ENCODE measurements at regions not wholly inside any gene's neighbourhood (a gene's known extent, or its start where the extent isn't known, plus 50 kb on each side); places are given as distances from the start of the nearest gene placed in this dataset.

- H3K9me3 ChIP-seq (ENCODE audit: control insufficient read depth, insufficient read depth, low read length): no peaks in the 10 kb centered on the region
- no peaks in the 10 kb centered on the region for H3K36me3 ChIP-seq (ENCODE audit: control insufficient read depth, insufficient read depth, low read length)
- DNase-seq (ENCODE audit: low read depth, low spot score): no peak
- no CpG with 5 or more reads among the region's 10 CpGs for WGBS (ENCODE audit: insufficient coverage, insufficient read length)
- no peak overlapping the region for H3K4me3 ChIP-seq (ENCODE audit: low read length)
- H3K27me3 ChIP-seq (ENCODE audit: control insufficient read depth, insufficient read depth, low read length): no peaks in the 10 kb centered on the region
- H3K4me1 ChIP-seq (ENCODE audit: control insufficient read depth, insufficient read depth, low read length): no peaks in the 10 kb centered on the region
- no peak overlapping the region for H3K27ac ChIP-seq (ENCODE audit: low read length)
Observed at GRCh38 chr17:10992106-10992880, 154.4 kb upstream of the PIRT start.

GRCh38 chr17:10987786-10988185 lies 149.9 kb upstream of the PIRT start:
- WGBS (ENCODE audit: insufficient coverage, insufficient read length): no CpG with 5 or more reads among the region's 5 CpGs
- Histone ChIP-seq H3K4me3 (ENCODE audit: low read length) (no peak overlapping the region), H3K4me1 (ENCODE audit: control insufficient read depth, insufficient read depth, low read length) (no peaks in the 10 kb centered on the region), H3K27me3 (ENCODE audit: control insufficient read depth, insufficient read depth, low read length) (no peaks in the 10 kb centered on the region), H3K9me3 (ENCODE audit: control insufficient read depth, insufficient read depth, low read length) (no peaks in the 10 kb centered on the region), H3K27ac (ENCODE audit: low read length) (no peak overlapping the region), H3K36me3 (ENCODE audit: control insufficient read depth, insufficient read depth, low read length) (no peaks in the 10 kb centered on the region)
- DNase-seq (ENCODE audit: low read depth, low spot score): no peak

- Histone ChIP-seq H3K27me3 (ENCODE audit: control insufficient read depth, insufficient read depth, low read length) (no peaks in the 10 kb centered on the region), H3K27ac (ENCODE audit: low read length) (no peak overlapping the region), H3K4me1 (ENCODE audit: control insufficient read depth, insufficient read depth, low read length) (no peaks in the 10 kb centered on the region), H3K4me3 (ENCODE audit: low read length) (no peak overlapping the region), H3K9me3 (ENCODE audit: control insufficient read depth, insufficient read depth, low read length) (no peaks in the 10 kb centered on the region), H3K36me3 (ENCODE audit: control insufficient read depth, insufficient read depth, low read length) (no peaks in the 10 kb centered on the region)
- DNase-seq (ENCODE audit: low read depth, low spot score): no peak
- no CpG with 5 or more reads among the region's 3 CpGs for whole genome bisulfite sequencing (ENCODE audit: insufficient coverage, insufficient read length)
Observed at GRCh38 chr17:10984220-10984619, 146.3 kb upstream of the PIRT start.

DNA sequence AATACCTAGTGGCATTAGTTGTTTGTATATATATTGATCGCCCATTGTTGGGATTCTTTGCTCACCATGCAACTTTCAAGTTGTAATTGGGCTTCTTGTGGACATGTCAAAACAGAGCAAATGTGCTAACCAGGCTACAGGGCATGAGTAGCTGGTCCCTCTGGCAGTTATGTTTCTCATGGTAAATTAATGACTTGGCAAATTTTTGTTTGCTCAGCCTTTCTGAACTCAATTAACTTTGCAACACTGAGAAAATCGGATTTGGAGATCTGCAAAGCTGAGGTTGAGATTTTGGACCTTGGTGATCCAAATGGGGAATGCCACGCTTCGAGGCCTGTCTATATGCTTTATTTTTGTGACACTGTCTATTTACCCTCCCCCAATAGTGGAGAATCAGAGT lies 138.5 kb upstream of the PIRT start:
- H3K9me3 ChIP-seq (ENCODE audit: control insufficient read depth, insufficient read depth, low read length): no peaks in the 10 kb centered on the region
- no peaks in the 10 kb centered on the region for H3K27me3 ChIP-seq (ENCODE audit: control insufficient read depth, insufficient read depth, low read length)
- no peak for DNase-seq (ENCODE audit: low read depth, low spot score)
- no peak overlapping the region for H3K4me3 ChIP-seq (ENCODE audit: low read length)
- H3K4me1 ChIP-seq (ENCODE audit: control insufficient read depth, insufficient read depth, low read length): no peaks in the 10 kb centered on the region
- WGBS (ENCODE audit: insufficient coverage, insufficient read length): no CpG with 5 or more reads among the region's 4 CpGs
- no peak overlapping the region for H3K27ac ChIP-seq (ENCODE audit: low read length)
- H3K36me3 ChIP-seq (ENCODE audit: control insufficient read depth, insufficient read depth, low read length): no peaks in the 10 kb centered on the region

DNA sequence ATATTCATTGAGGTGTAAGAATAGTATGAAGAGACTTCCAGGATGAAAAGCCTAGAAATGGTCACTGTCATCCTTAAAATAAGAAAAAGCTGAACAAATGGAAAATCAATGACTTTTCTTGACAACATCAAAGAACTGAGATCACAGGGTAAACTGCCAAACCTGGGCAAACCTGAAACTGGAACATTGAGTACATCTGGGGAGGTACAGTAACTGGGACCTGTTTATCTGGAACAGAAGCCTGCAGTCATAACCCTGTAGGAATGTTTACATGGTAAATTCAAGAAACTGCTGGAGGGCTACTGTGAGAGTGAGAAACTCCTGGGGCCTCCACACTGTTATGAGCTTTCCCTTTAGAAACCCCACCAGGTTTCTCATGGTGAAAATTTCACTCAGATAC lies 130.1 kb upstream of the PIRT start:
- Histone ChIP-seq H3K9me3 (ENCODE audit: control insufficient read depth, insufficient read depth, low read length) (no peaks in the 10 kb centered on the region), H3K27ac (ENCODE audit: low read length) (no peak overlapping the region)

DNA sequence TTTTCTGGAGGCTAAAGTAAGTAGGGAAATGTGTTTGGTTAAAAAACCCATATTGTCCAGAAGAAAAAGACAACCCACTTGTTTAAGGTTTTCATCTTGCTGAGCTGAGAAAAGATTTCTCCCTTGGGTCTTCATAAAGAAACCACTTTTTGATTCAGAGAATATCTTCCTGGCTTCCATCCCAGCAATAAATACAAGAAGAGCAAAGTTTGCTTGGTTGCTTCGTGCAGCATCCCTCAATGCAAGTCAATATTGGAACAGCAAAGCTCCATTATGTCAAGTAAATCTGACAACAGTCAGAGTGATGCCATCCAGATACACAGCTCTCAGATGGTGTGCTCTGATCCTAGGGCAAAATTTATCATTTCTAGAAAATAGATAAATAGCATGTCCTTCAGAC lies 118.9 kb upstream of the PIRT start:
- H3K36me3 ChIP-seq (ENCODE audit: control insufficient read depth, insufficient read depth, low read length): no peaks in the 10 kb centered on the region
- no peak overlapping the region for H3K27ac ChIP-seq (ENCODE audit: low read length)
- DNase-seq (ENCODE audit: low read depth, low spot score): no peak
- no CpG with 5 or more reads among the region's 1 CpG for WGBS (ENCODE audit: insufficient coverage, insufficient read length)
- no peaks in the 10 kb centered on the region for H3K27me3 ChIP-seq (ENCODE audit: control insufficient read depth, insufficient read depth, low read length)
- no peak overlapping the region for H3K4me3 ChIP-seq (ENCODE audit: low read length)
- H3K4me1 ChIP-seq (ENCODE audit: control insufficient read depth, insufficient read depth, low read length): no peaks in the 10 kb centered on the region
- H3K9me3 ChIP-seq (ENCODE audit: control insufficient read depth, insufficient read depth, low read length): no peaks in the 10 kb centered on the region

More for the DNA sequence above, 130.1 kb upstream of the PIRT start:
- Histone ChIP-seq H3K36me3 (ENCODE audit: control insufficient read depth, insufficient read depth, low read length) (no peaks in the 10 kb centered on the region), H3K4me3 (ENCODE audit: low read length) (no peak overlapping the region), H3K4me1 (ENCODE audit: control insufficient read depth, insufficient read depth, low read length) (no peaks in the 10 kb centered on the region), H3K27me3 (ENCODE audit: control insufficient read depth, insufficient read depth, low read length) (no peaks in the 10 kb centered on the region)
- DNase-seq (ENCODE audit: low read depth, low spot score): no peak

GRCh38 chr17:10944819-10945218 lies 106.9 kb upstream of the PIRT start:
- no peaks in the 10 kb centered on the region for H3K9me3 ChIP-seq (ENCODE audit: control insufficient read depth, insufficient read depth, low read length)
- H3K27ac ChIP-seq (ENCODE audit: low read length): no peak overlapping the region
- no peaks in the 10 kb centered on the region for H3K36me3 ChIP-seq (ENCODE audit: control insufficient read depth, insufficient read depth, low read length)
- H3K4me3 ChIP-seq (ENCODE audit: low read length): no peak overlapping the region
- H3K27me3 ChIP-seq (ENCODE audit: control insufficient read depth, insufficient read depth, low read length): no peaks in the 10 kb centered on the region
- WGBS (ENCODE audit: insufficient coverage, insufficient read length): no CpG with 5 or more reads among the region's 4 CpGs
- no peaks in the 10 kb centered on the region for H3K4me1 ChIP-seq (ENCODE audit: control insufficient read depth, insufficient read depth, low read length)
- DNase-seq (ENCODE audit: low read depth, low spot score): no peak

- no CpG with 5 or more reads among the region's 7 CpGs for WGBS (ENCODE audit: insufficient coverage, insufficient read length)
- H3K27me3 ChIP-seq (ENCODE audit: control insufficient read depth, insufficient read depth, low read length): no peaks in the 10 kb centered on the region
- DNase-seq (ENCODE audit: low read depth, low spot score): no peak
- no peaks in the 10 kb centered on the region for H3K36me3 ChIP-seq (ENCODE audit: control insufficient read depth, insufficient read depth, low read length)
- H3K27ac ChIP-seq (ENCODE audit: low read length): no peak overlapping the region
- H3K4me3 ChIP-seq (ENCODE audit: low read length): no peak overlapping the region
- no peaks in the 10 kb centered on the region for H3K4me1 ChIP-seq (ENCODE audit: control insufficient read depth, insufficient read depth, low read length)
- no peaks in the 10 kb centered on the region for H3K9me3 ChIP-seq (ENCODE audit: control insufficient read depth, insufficient read depth, low read length)
Observed at GRCh38 chr17:10936931-10937330, 99.0 kb upstream of the PIRT start.

DNA sequence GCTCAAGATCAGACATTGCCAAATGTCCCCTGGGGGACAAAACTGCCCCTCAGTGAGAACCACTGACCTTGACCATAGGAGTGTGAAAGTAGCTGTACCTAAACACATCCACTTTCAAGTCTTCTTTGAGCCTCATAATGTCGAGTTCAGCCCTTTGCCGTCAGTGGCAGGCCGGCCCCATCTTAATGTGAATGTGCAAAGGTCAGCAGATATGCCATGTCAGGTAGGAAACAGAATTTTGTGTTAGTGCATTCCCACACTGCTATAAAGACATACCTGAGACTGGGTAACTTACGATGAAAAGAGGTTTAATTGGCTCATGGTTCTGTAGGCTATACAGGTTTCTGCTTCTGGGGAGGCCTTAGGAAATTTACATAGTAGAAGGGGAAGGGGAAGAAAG lies 95.1 kb upstream of the PIRT start:
- H3K4me1 ChIP-seq (ENCODE audit: control insufficient read depth, insufficient read depth, low read length): no peaks in the 10 kb centered on the region
- H3K4me3 ChIP-seq (ENCODE audit: low read length): no peak overlapping the region
- no CpG with 5 or more reads among the region's 4 CpGs for WGBS (ENCODE audit: insufficient coverage, insufficient read length)
- no peak for DNase-seq (ENCODE audit: low read depth, low spot score)
- H3K36me3 ChIP-seq (ENCODE audit: control insufficient read depth, insufficient read depth, low read length): no peaks in the 10 kb centered on the region
- no peaks in the 10 kb centered on the region for H3K9me3 ChIP-seq (ENCODE audit: control insufficient read depth, insufficient read depth, low read length)
- H3K27me3 ChIP-seq (ENCODE audit: control insufficient read depth, insufficient read depth, low read length): no peaks in the 10 kb centered on the region
- no peak overlapping the region for H3K27ac ChIP-seq (ENCODE audit: low read length)

GRCh38 chr17:10931133-10931532 lies 93.2 kb upstream of the PIRT start:
- Histone ChIP-seq H3K27ac (ENCODE audit: low read length) (no peak overlapping the region), H3K4me3 (ENCODE audit: low read length) (no peak overlapping the region), H3K9me3 (ENCODE audit: control insufficient read depth, insufficient read depth, low read length) (no peaks in the 10 kb centered on the region), H3K4me1 (ENCODE audit: control insufficient read depth, insufficient read depth, low read length) (no peaks in the 10 kb centered on the region), H3K27me3 (ENCODE audit: control insufficient read depth, insufficient read depth, low read length) (no peaks in the 10 kb centered on the region), H3K36me3 (ENCODE audit: control insufficient read depth, insufficient read depth, low read length) (no peaks in the 10 kb centered on the region)
- no peak for DNase-seq (ENCODE audit: low read depth, low spot score)
- no CpG with 5 or more reads among the region's 3 CpGs for WGBS (ENCODE audit: insufficient coverage, insufficient read length)

GRCh38 chr17:10927712-10928111 lies 89.8 kb upstream of the PIRT start:
- H3K36me3 ChIP-seq (ENCODE audit: control insufficient read depth, insufficient read depth, low read length): no peaks in the 10 kb centered on the region
- WGBS (ENCODE audit: insufficient coverage, insufficient read length): no CpG with 5 or more reads among the region's 2 CpGs
- no peaks in the 10 kb centered on the region for H3K9me3 ChIP-seq (ENCODE audit: control insufficient read depth, insufficient read depth, low read length)

More at GRCh38 chr17:10927712-10928111, 89.8 kb upstream of the PIRT start:
- no peak overlapping the region for H3K27ac ChIP-seq (ENCODE audit: low read length)
- no peak overlapping the region for H3K4me3 ChIP-seq (ENCODE audit: low read length)
- 0 out of 2 replicates have a peak, but pooled peaks cover 2% of the 10 kb centered on the region for H3K4me1 ChIP-seq (ENCODE audit: control insufficient read depth, insufficient read depth, low read length)
- no peak for DNase-seq (ENCODE audit: low read depth, low spot score)
- no peaks in the 10 kb centered on the region for H3K27me3 ChIP-seq (ENCODE audit: control insufficient read depth, insufficient read depth, low read length)

All from iPS DF 6.9 (cell line).